T-helper 2 cell treated with Interferon-gamma antibody and Interleukin-4, amounts not matched to agents 5 μg/mL and 100 μg/mL, for 36 hours (primary cell): ENCODE measurements at regions not wholly inside any gene's neighbourhood (a gene's known extent, or its start where the extent isn't known, plus 50 kb on each side); places are given as distances from the start of the nearest gene placed in this dataset.

Experiments
- DNase-seq: peaks from one replicate; pipeline ENCODE4 v3.0.0; 2021; ENCODE audit warnings: low spot score
- H3K27ac Mint-ChIP-seq: one replicate; pipeline ENCODE4 v1.8.0; 2021; ENCODE audit warnings: mild to moderate bottlenecking, mixed read lengths
- H3K27me3 Mint-ChIP-seq: one replicate; pipeline ENCODE4 v1.8.0; 2021; ENCODE audit warnings: low read depth, mixed read lengths
- H3K36me3 Mint-ChIP-seq: one replicate; pipeline ENCODE4 v1.8.0; 2021; ENCODE audit warnings: low read depth, mixed read lengths
- H3K4me1 Mint-ChIP-seq: one replicate; pipeline ENCODE4 v1.8.0; 2021; ENCODE audit warnings: low read depth, mixed read lengths
- H3K4me3 Mint-ChIP-seq: one replicate; pipeline ENCODE4 v1.8.0; 2022; ENCODE audit warnings: mild to moderate bottlenecking, moderate library complexity, mixed read lengths
- H3K9me3 Mint-ChIP-seq: one replicate; pipeline ENCODE4 v1.8.0; 2021; ENCODE audit warnings: mixed read lengths

- Mint-ChIP-seq H3K36me3 (no peaks in the 10 kb centered on the region), H3K4me1 (no peaks in the 10 kb centered on the region), H3K9me3 (no peaks in the 10 kb centered on the region), H3K27me3 (no peaks in the 10 kb centered on the region), H3K4me3 (no peak overlapping the region), H3K27ac (no peak overlapping the region)
- no peak for DNase-seq
Measured at GRCh38 chr1:208747979-208748378, 503.8 kb upstream of the PLXNA2 start.

- H3K27me3 Mint-ChIP-seq: no peaks in the 10 kb centered on the region
- H3K36me3 Mint-ChIP-seq: no peaks in the 10 kb centered on the region
- H3K9me3 Mint-ChIP-seq: no peaks in the 10 kb centered on the region
- no peak overlapping the region for H3K27ac Mint-ChIP-seq
- no peak for DNase-seq
- H3K4me3 Mint-ChIP-seq: no peak overlapping the region
- no peaks in the 10 kb centered on the region for H3K4me1 Mint-ChIP-seq
Measured at GRCh38 chr1:208748387-208749165, 504.4 kb upstream of the PLXNA2 start.

GRCh38 chr1:208756339-208756981 lies 512.3 kb upstream of the PLXNA2 start:
- no peaks in the 10 kb centered on the region for H3K27me3 Mint-ChIP-seq
- DNase-seq: no peak
- no peak overlapping the region for H3K4me3 Mint-ChIP-seq
- H3K36me3 Mint-ChIP-seq: no peaks in the 10 kb centered on the region
- no peaks in the 10 kb centered on the region for H3K4me1 Mint-ChIP-seq
- no peak overlapping the region for H3K27ac Mint-ChIP-seq
- no peaks in the 10 kb centered on the region for H3K9me3 Mint-ChIP-seq

- H3K27ac Mint-ChIP-seq: no peak overlapping the region
- no peaks in the 10 kb centered on the region for H3K36me3 Mint-ChIP-seq
- DNase-seq: no peak
- no peak overlapping the region for H3K4me3 Mint-ChIP-seq
- no peaks in the 10 kb centered on the region for H3K27me3 Mint-ChIP-seq
- H3K4me1 Mint-ChIP-seq: no peaks in the 10 kb centered on the region
- H3K9me3 Mint-ChIP-seq: no peaks in the 10 kb centered on the region
Measured at GRCh38 chr1:208757846-208758245, 513.7 kb upstream of the PLXNA2 start.

GRCh38 chr1:208759255-208759654 lies 515.1 kb upstream of the PLXNA2 start:
- no peaks in the 10 kb centered on the region for H3K27me3 Mint-ChIP-seq
- no peaks in the 10 kb centered on the region for H3K4me1 Mint-ChIP-seq
- no peak overlapping the region for H3K27ac Mint-ChIP-seq
- no peaks in the 10 kb centered on the region for H3K9me3 Mint-ChIP-seq
- no peak overlapping the region for H3K4me3 Mint-ChIP-seq
- DNase-seq: no peak
- H3K36me3 Mint-ChIP-seq: no peaks in the 10 kb centered on the region

- Mint-ChIP-seq H3K9me3 (no peaks in the 10 kb centered on the region), H3K4me1 (no peaks in the 10 kb centered on the region), H3K4me3 (no peak overlapping the region), H3K36me3 (no peaks in the 10 kb centered on the region), H3K27ac (no peak overlapping the region), H3K27me3 (no peaks in the 10 kb centered on the region)
- no peak for DNase-seq
Measured at GRCh38 chr1:208763971-208764370, 519.8 kb upstream of the PLXNA2 start.

GRCh38 chr1:208766832-208767231 lies 522.6 kb upstream of the PLXNA2 start:
- Mint-ChIP-seq H3K4me1 (no peaks in the 10 kb centered on the region), H3K9me3 (no peaks in the 10 kb centered on the region), H3K4me3 (no peak overlapping the region), H3K36me3 (no peaks in the 10 kb centered on the region), H3K27ac (no peak overlapping the region), H3K27me3 (no peaks in the 10 kb centered on the region)
- no peak for DNase-seq

- no peaks in the 10 kb centered on the region for H3K9me3 Mint-ChIP-seq
- no peak for DNase-seq
- no peak overlapping the region for H3K27ac Mint-ChIP-seq
- no peaks in the 10 kb centered on the region for H3K27me3 Mint-ChIP-seq
- no peaks in the 10 kb centered on the region for H3K4me1 Mint-ChIP-seq
- H3K4me3 Mint-ChIP-seq: no peak overlapping the region
- no peaks in the 10 kb centered on the region for H3K36me3 Mint-ChIP-seq
Measured at GRCh38 chr1:208767816-208768215, 523.6 kb upstream of the PLXNA2 start.

GRCh38 chr1:208772891-208773290 lies 528.7 kb upstream of the PLXNA2 start:
- H3K36me3 Mint-ChIP-seq: no peaks in the 10 kb centered on the region
- no peak overlapping the region for H3K4me3 Mint-ChIP-seq
- no peak for DNase-seq
- no peak overlapping the region for H3K27ac Mint-ChIP-seq
- H3K27me3 Mint-ChIP-seq: no peaks in the 10 kb centered on the region
- no peaks in the 10 kb centered on the region for H3K9me3 Mint-ChIP-seq
- no peaks in the 10 kb centered on the region for H3K4me1 Mint-ChIP-seq

- H3K36me3 Mint-ChIP-seq: no peaks in the 10 kb centered on the region
- no peak for DNase-seq
- H3K27ac Mint-ChIP-seq: no peak overlapping the region
- no peaks in the 10 kb centered on the region for H3K4me1 Mint-ChIP-seq
- no peaks in the 10 kb centered on the region for H3K27me3 Mint-ChIP-seq
- no peak overlapping the region for H3K4me3 Mint-ChIP-seq
- H3K9me3 Mint-ChIP-seq: no peaks in the 10 kb centered on the region
Measured at GRCh38 chr1:208775841-208776240, 531.7 kb upstream of the PLXNA2 start.

- Mint-ChIP-seq H3K9me3 (no peaks in the 10 kb centered on the region), H3K36me3 (no peaks in the 10 kb centered on the region), H3K4me3 (no peak overlapping the region), H3K27ac (no peak overlapping the region), H3K27me3 (no peaks in the 10 kb centered on the region), H3K4me1 (no peaks in the 10 kb centered on the region)
- DNase-seq: no peak
Measured at GRCh38 chr1:208778417-208778816, 534.2 kb upstream of the PLXNA2 start.

GRCh38 chr1:208781391-208782045 lies 537.3 kb upstream of the PLXNA2 start:
- no peak for DNase-seq
- H3K4me1 Mint-ChIP-seq: no peaks in the 10 kb centered on the region
- no peak overlapping the region for H3K27ac Mint-ChIP-seq
- H3K36me3 Mint-ChIP-seq: no peaks in the 10 kb centered on the region
- H3K4me3 Mint-ChIP-seq: no peak overlapping the region
- H3K27me3 Mint-ChIP-seq: no peaks in the 10 kb centered on the region
- H3K9me3 Mint-ChIP-seq: no peaks in the 10 kb centered on the region

GRCh38 chr1:208782186-208782585 lies 538.0 kb upstream of the PLXNA2 start:
- Mint-ChIP-seq H3K4me1 (no peaks in the 10 kb centered on the region), H3K9me3 (no peaks in the 10 kb centered on the region), H3K36me3 (no peaks in the 10 kb centered on the region), H3K27me3 (no peaks in the 10 kb centered on the region), H3K27ac (no peak overlapping the region), H3K4me3 (no peak overlapping the region)
- no peak for DNase-seq

GRCh38 chr1:208785629-208786028 lies 541.4 kb upstream of the PLXNA2 start:
- H3K4me1 Mint-ChIP-seq: no peaks in the 10 kb centered on the region
- no peaks in the 10 kb centered on the region for H3K36me3 Mint-ChIP-seq
- H3K4me3 Mint-ChIP-seq: no peak overlapping the region

More at GRCh38 chr1:208785629-208786028, 541.4 kb upstream of the PLXNA2 start:
- no peak for DNase-seq
- Mint-ChIP-seq H3K9me3 (no peaks in the 10 kb centered on the region), H3K27me3 (no peaks in the 10 kb centered on the region), H3K27ac (no peak overlapping the region)
